Osteoblast (primary cell): ENCODE measurements at regions not wholly inside any gene's neighbourhood (a gene's known extent, or its start where the extent isn't known, plus 50 kb on each side); places are given as distances from the start of the nearest gene placed in this dataset.

Source experiments
- DNase-seq: peaks from one replicate; pipeline ENCODE4 v3.0.0; 2011; ENCODE audit warnings: low spot score, mixed read lengths; ENCODE audit not compliant: insufficient read length; ENCODE audit errors: missing footprints
- H2AFZ ChIP-seq: 2 replicates; pipeline ENCODE4 v1.6.0; 2011; ENCODE audit warnings: mild to moderate bottlenecking, low read length
- H3K27ac ChIP-seq: 2 replicates; pipeline ENCODE4 v1.5.1; 2011; ENCODE audit warnings: mild to moderate bottlenecking, low read depth, low read length, moderate library complexity
- H3K27me3 ChIP-seq: 2 replicates; pipeline ENCODE4 v1.6.0; 2012; ENCODE audit warnings: mild to moderate bottlenecking, control low read depth, inconsistent platforms, low read length, moderate library complexity; ENCODE audit not compliant: insufficient read depth
- H3K36me3 ChIP-seq: 2 replicates; pipeline ENCODE4 v1.5.1; 2011; ENCODE audit warnings: mild to moderate bottlenecking, low read length, control low read depth, moderate library complexity; ENCODE audit not compliant: insufficient read depth
- H3K4me1 ChIP-seq: 2 replicates; pipeline ENCODE4 v1.5.1; 2011; ENCODE audit warnings: mild to moderate bottlenecking, low read length, control low read depth, moderate library complexity; ENCODE audit not compliant: insufficient read depth
- H3K4me2 ChIP-seq: 2 replicates; pipeline ENCODE4 v1.6.0; 2011; ENCODE audit warnings: mild to moderate bottlenecking, low read length; ENCODE audit not compliant: insufficient read depth
- H3K4me3 ChIP-seq: fragments of 200-600 bp; sonication (generic); 3 replicates; pipeline ENCODE4 v1.5.1; 2012; ENCODE audit warnings: mild to moderate bottlenecking, low read length, inconsistent platforms; ENCODE audit not compliant: insufficient read depth
- H3K79me2 ChIP-seq: 2 replicates; pipeline ENCODE4 v1.6.0; 2012; ENCODE audit warnings: mild to moderate bottlenecking, low read length, control low read depth, inconsistent platforms; ENCODE audit not compliant: insufficient read depth
- H3K9me3 ChIP-seq: 2 replicates; pipeline ENCODE4 v1.5.1; 2011; ENCODE audit warnings: low read depth, low read length, control low read depth
- H4K20me1 ChIP-seq: 2 replicates; pipeline ENCODE4 v1.6.0; 2012; ENCODE audit warnings: mild to moderate bottlenecking, low read length, control low read depth; ENCODE audit not compliant: insufficient read depth
- TF ChIP-seq, protein P1 (sequence below): IDR thresholded peaks from 2 replicates; pipeline ENCODE4 v1.5.1; 2011; ENCODE audit warnings: mild to moderate bottlenecking, low read depth, low read length, moderate library complexity; ENCODE audit errors: extremely low read depth

DNA sequence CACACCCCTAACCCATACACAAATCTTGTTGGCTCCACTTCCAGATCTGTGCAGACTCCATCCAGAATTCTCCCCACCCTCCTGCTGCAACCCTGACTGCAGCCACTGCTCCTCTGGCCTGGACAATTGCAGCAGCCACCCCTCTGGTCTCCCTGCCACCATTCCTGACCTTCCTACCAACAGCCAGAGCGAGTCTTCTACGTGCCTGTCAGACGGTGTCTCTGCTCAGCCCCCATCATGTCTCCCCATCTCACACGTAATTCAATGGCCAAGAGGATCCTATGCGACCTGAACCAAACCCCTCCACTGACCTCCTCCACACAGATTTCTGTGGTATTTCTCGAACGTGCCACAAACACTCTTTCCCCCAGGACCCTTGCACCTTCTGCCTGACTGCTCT, 103.3 kb downstream of the TPRA1 start:
- H3K4me1 ChIP-seq, result no peaks in the 10 kb centered on the region
- H3K27ac ChIP-seq, result no peak overlapping the region
- no peak for DNase-seq
- H4K20me1 ChIP-seq, result no peaks in the 10 kb centered on the region
- peaks cover 2% of the 10 kb centered on the region for H3K27me3 ChIP-seq
- TF ChIP-seq, protein P1, sequence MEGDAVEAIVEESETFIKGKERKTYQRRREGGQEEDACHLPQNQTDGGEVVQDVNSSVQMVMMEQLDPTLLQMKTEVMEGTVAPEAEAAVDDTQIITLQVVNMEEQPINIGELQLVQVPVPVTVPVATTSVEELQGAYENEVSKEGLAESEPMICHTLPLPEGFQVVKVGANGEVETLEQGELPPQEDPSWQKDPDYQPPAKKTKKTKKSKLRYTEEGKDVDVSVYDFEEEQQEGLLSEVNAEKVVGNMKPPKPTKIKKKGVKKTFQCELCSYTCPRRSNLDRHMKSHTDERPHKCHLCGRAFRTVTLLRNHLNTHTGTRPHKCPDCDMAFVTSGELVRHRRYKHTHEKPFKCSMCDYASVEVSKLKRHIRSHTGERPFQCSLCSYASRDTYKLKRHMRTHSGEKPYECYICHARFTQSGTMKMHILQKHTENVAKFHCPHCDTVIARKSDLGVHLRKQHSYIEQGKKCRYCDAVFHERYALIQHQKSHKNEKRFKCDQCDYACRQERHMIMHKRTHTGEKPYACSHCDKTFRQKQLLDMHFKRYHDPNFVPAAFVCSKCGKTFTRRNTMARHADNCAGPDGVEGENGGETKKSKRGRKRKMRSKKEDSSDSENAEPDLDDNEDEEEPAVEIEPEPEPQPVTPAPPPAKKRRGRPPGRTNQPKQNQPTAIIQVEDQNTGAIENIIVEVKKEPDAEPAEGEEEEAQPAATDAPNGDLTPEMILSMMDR, result no peak
- H3K4me2 ChIP-seq, result no peak overlapping the region
- H3K36me3 ChIP-seq, result no peaks in the 10 kb centered on the region
- no peaks in the 10 kb centered on the region for H3K9me3 ChIP-seq
- H3K4me3 ChIP-seq, result no peak overlapping the region
- no peaks in the 10 kb centered on the region for H3K79me2 ChIP-seq
- H2AFZ ChIP-seq, result no peak overlapping the region

DNA sequence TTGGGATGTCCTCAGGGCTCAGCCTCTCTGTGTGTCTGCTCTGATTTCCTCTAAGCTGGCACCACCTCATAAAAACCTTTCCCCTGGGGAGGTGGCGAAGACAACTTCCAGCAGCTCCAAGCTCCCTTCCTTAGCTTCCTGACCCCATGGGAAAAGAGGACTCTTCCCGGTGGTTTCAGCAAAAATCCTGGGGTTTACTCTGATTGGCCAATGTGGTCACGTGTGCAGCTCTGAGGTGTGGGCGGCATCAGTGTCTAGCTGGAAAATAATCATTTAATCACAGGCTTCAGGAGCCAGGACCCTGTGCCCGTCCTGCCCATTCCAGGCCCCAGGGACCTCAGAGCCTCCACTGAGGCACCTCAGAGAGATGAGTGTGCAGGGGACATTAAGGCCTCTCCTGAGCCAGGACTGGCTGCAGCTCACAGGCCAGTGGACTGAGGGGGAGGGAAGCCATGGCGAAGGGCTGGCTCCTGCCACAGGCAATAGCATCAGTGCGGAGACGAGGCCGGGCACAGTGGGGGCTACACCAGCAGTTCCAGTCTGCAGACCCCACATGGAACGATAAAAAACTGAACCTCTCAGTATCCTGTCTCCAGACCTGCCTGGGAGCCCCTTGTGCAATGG, 104.1 kb downstream of the TPRA1 start:
- H3K79me2 ChIP-seq, result no peaks in the 10 kb centered on the region
- H3K36me3 ChIP-seq, result no peaks in the 10 kb centered on the region
- no peak overlapping the region for H3K4me3 ChIP-seq
- peaks cover 2% of the 10 kb centered on the region for H3K27me3 ChIP-seq
- no peaks in the 10 kb centered on the region for H3K4me1 ChIP-seq
- DNase-seq, result no peak
- H3K27ac ChIP-seq, result no peak overlapping the region
- H4K20me1 ChIP-seq, result no peaks in the 10 kb centered on the region
- no peaks in the 10 kb centered on the region for H3K9me3 ChIP-seq
- H2AFZ ChIP-seq, result no peak overlapping the region
- H3K4me2 ChIP-seq, result no peak overlapping the region
- TF ChIP-seq, protein P1, result no peak

DNA sequence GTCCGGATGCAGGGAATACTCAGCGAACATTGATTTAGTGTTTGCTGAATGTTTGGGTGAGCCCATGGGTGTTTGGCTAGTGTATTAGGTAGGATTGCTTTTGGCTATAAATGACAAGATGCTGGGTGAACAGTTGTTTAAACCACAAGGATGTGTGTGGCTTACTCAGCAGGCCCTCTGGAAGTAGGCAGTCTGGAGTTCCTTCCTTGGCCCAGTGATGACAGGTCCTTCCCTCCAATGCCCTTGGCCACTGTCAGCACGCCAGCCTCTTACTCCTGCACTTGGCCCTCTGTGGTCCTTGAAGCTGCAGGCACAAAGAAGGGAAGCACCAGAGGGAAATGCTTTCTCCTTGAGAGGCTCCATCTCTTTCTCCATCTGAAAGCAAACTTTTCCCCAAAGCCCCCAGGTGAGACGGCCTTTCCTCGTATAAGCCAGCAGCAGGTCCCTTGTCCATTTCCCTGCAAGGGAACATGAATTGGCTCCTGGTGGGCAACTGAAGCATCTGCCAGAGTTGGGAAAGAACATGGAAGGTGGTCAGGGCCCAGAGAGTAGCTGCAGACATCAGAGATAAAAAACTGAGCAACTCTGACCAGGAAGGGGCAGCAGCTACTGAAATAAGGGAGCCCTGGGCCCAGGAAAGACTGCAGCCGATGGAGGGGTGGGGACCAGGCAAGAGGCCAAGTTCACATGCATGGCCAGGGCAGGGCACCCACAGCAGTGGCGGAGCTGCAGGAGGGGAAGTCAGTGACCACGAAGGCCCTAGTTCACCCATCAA, 105.0 kb downstream of the TPRA1 start:
- Histone ChIP-seq H3K4me1 (no peaks in the 10 kb centered on the region), H2AFZ (no peak overlapping the region), H4K20me1 (no peaks in the 10 kb centered on the region), H3K9me3 (no peaks in the 10 kb centered on the region), H3K79me2 (no peaks in the 10 kb centered on the region), H3K27me3 (peaks cover 2% of the 10 kb centered on the region), H3K4me2 (no peak overlapping the region), H3K4me3 (no peak overlapping the region), H3K36me3 (no peaks in the 10 kb centered on the region), H3K27ac (no peak overlapping the region)
- DNase-seq, result no peak
- TF ChIP-seq, protein P1, result no peak

DNA sequence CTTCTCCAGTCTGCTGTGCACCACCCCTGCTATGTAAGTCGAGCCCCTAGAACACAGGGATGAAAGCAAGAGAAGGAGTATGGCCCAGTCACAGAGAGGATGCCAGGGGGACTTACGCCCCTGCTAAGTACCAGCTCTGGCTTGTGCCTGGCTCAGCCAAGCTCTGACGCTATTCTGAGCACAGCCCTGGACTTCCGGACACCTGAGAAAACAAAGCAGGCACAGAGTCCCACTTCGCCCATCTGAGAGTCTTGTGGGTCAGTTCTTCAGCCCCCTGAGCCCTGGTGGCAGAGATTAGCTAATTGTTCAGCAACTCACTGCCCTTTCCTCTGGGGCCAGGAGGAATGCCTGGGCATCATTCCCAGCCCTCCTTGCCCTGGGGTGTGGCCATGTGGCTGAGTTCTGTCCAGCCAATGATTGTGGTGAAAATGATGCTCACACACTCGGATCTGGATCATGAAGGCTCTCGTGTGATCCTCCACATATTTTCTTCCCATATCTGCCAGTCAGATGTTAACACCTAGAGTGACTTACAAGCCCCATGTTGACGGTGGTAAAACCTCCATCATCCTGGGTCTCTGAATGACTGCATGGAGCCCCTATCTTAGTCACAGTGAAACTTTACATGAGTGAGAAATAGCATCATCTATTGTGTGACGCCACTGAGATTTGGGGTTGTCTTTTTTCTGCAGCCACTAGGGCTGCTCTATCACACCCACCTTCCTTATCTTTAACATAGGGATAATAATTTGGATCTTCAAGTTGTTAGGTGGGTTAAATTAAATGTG, 105.7 kb downstream of the TPRA1 start:
- TF ChIP-seq, protein P1, result no peak
- Histone ChIP-seq H3K27ac (no peak overlapping the region), H3K27me3 (peaks cover 5% of the 10 kb centered on the region), H3K4me1 (no peaks in the 10 kb centered on the region), H3K4me3 (no peak overlapping the region), H3K4me2 (no peak overlapping the region), H2AFZ (no peak overlapping the region), H3K36me3 (no peaks in the 10 kb centered on the region), H3K79me2 (no peaks in the 10 kb centered on the region), H4K20me1 (no peaks in the 10 kb centered on the region), H3K9me3 (no peaks in the 10 kb centered on the region)
- peak; percentile 93 for DNase-seq
